ENCODE measurements at regions not wholly inside any gene's neighbourhood (a gene's known extent, or its start where the extent isn't known, plus 50 kb on each side); places are given as distances from the start of the nearest gene placed in this dataset.

- H3K27ac ChIP-seq: no peak overlapping the region
- no peak for TF ChIP-seq CTCF (IDR thresholded peaks at IDR 0.05)
- no peak overlapping the region for H3K4me3 ChIP-seq (ENCODE audit: low read depth in 1 of 2, low read length in 1 of 2)
- peaks cover 12% of the 10 kb centered on the region for H3K27me3 ChIP-seq
- H3K4me1 ChIP-seq (ENCODE audit: control insufficient read depth in 1 of 2, insufficient read depth in 1 of 2, low read depth in 1 of 2, low read length in 1 of 2): no peaks in the 10 kb centered on the region
- H3K9me3 ChIP-seq: no peaks in the 10 kb centered on the region
- H3K36me3 ChIP-seq: no peaks in the 10 kb centered on the region
Observed at GRCh38 chr2:111684611-111685010, 199.4 kb downstream of the ANAPC1 start.

- Histone ChIP-seq H3K36me3 (no peaks in the 10 kb centered on the region), H3K4me1 (ENCODE audit: control insufficient read depth in 1 of 2, insufficient read depth in 1 of 2, low read depth in 1 of 2, low read length in 1 of 2) (no peaks in the 10 kb centered on the region), H3K9me3 (no peaks in the 10 kb centered on the region), H3K4me3 (ENCODE audit: low read depth in 1 of 2, low read length in 1 of 2) (no peak overlapping the region), H3K27ac (no peak overlapping the region), H3K27me3 (peaks cover 4% of the 10 kb centered on the region)
- TF ChIP-seq CTCF (IDR thresholded peaks at IDR 0.05): no peak
Observed at GRCh38 chr2:111685342-111685741, 198.7 kb downstream of the ANAPC1 start.

- Histone ChIP-seq H3K27me3 (no peaks in the 10 kb centered on the region), H3K4me1 (ENCODE audit: control insufficient read depth in 1 of 2, insufficient read depth in 1 of 2, low read depth in 1 of 2, low read length in 1 of 2) (no peaks in the 10 kb centered on the region), H3K27ac (no peak overlapping the region), H3K4me3 (ENCODE audit: low read depth in 1 of 2, low read length in 1 of 2) (no peak overlapping the region), H3K36me3 (no peaks in the 10 kb centered on the region), H3K9me3 (no peaks in the 10 kb centered on the region)
- no peak for TF ChIP-seq CTCF (IDR thresholded peaks at IDR 0.05)
Observed at GRCh38 chr2:111686994-111687393, 197.0 kb downstream of the ANAPC1 start.

GRCh38 chr2:111687911-111688310 lies 196.1 kb downstream of the ANAPC1 start:
- Histone ChIP-seq H3K9me3 (no peaks in the 10 kb centered on the region), H3K4me3 (ENCODE audit: low read depth in 1 of 2, low read length in 1 of 2) (no peak overlapping the region), H3K27ac (no peak overlapping the region), H3K27me3 (no peaks in the 10 kb centered on the region), H3K4me1 (ENCODE audit: control insufficient read depth in 1 of 2, insufficient read depth in 1 of 2, low read depth in 1 of 2, low read length in 1 of 2) (no peaks in the 10 kb centered on the region), H3K36me3 (no peaks in the 10 kb centered on the region)
- TF ChIP-seq CTCF (IDR thresholded peaks at IDR 0.05): no peak

- Histone ChIP-seq H3K36me3 (no peaks in the 10 kb centered on the region), H3K27me3 (no peaks in the 10 kb centered on the region), H3K4me3 (ENCODE audit: low read depth in 1 of 2, low read length in 1 of 2) (no peak overlapping the region), H3K27ac (no peak overlapping the region), H3K4me1 (ENCODE audit: control insufficient read depth in 1 of 2, insufficient read depth in 1 of 2, low read depth in 1 of 2, low read length in 1 of 2) (no peaks in the 10 kb centered on the region), H3K9me3 (no peaks in the 10 kb centered on the region)
- TF ChIP-seq CTCF (IDR thresholded peaks at IDR 0.05): no peak
Observed at GRCh38 chr2:111688482-111688881, 195.5 kb downstream of the ANAPC1 start.

GRCh38 chr2:111689174-111689573 lies 194.8 kb downstream of the ANAPC1 start:
- no peak for TF ChIP-seq CTCF (IDR thresholded peaks at IDR 0.05)
- no peak overlapping the region for H3K27ac ChIP-seq
- H3K36me3 ChIP-seq: no peaks in the 10 kb centered on the region
- H3K4me3 ChIP-seq (ENCODE audit: low read depth in 1 of 2, low read length in 1 of 2): no peak overlapping the region
- no peaks in the 10 kb centered on the region for H3K9me3 ChIP-seq
- no peaks in the 10 kb centered on the region for H3K4me1 ChIP-seq (ENCODE audit: control insufficient read depth in 1 of 2, insufficient read depth in 1 of 2, low read depth in 1 of 2, low read length in 1 of 2)
- H3K27me3 ChIP-seq: no peaks in the 10 kb centered on the region

All from neutrophil (primary cell).